ENCODE measurements at regions not wholly inside any gene's neighbourhood (a gene's known extent, or its start where the extent isn't known, plus 50 kb on each side); places are given as distances from the start of the nearest gene placed in this dataset.

- peaks cover 0 to 19% (median 11%) of the 10 kb centered on the region in 8 donors for H3K9me3 ChIP-seq
- no peak overlapping the region for H3K27ac ChIP-seq
- no peaks in the 10 kb centered on the region for H3K4me1 ChIP-seq
- H3K36me3 ChIP-seq = no peaks in the 10 kb centered on the region
- intact Hi-C loops (cut with DNase I; ENCODE audit: low total_unique reads) = no loop called here
- TF ChIP-seq POLR2A (IDR thresholded peaks at IDR 0.05) (no peak), POLR2AphosphoS5 (IDR thresholded peaks at IDR 0.05) (no peak), CTCF (IDR thresholded peaks at IDR 0.05 in 8 of 11, conservative IDR thresholded peaks at IDR 0.05 in 3 of 11) (no peak)
- H3K27me3 ChIP-seq (replicated peaks in 1 of 7) = no peaks in the 10 kb centered on the region
- 2 to 53% (median 47%) methylated on average over 1 of the region's 1 CpG for WGBS, 5 donors
- no peak overlapping the region for H3K4me3 ChIP-seq
- DNase-seq = no peak
Measured at GRCh38 chr3:34569437-34569836, 771.0 kb downstream of the PDCD6IP start.

- intact Hi-C loops (cut with DNase I; ENCODE audit: low total_unique reads) = no loop called here
- Histone ChIP-seq H3K4me1 (no peaks in the 10 kb centered on the region), H3K36me3 (no peaks in the 10 kb centered on the region), H3K27ac (no peak overlapping the region), H3K4me3 (no peak overlapping the region), H3K9me3 (peaks cover 0 to 4% (median 1%) of the 10 kb centered on the region in 8 donors), H3K27me3 (replicated peaks in 1 of 7) (no peaks in the 10 kb centered on the region)
- TF ChIP-seq POLR2AphosphoS5 (IDR thresholded peaks at IDR 0.05) = no peak
- no peak for TF ChIP-seq POLR2A (IDR thresholded peaks at IDR 0.05)
- no peak for TF ChIP-seq CTCF (IDR thresholded peaks at IDR 0.05 in 8 of 11, conservative IDR thresholded peaks at IDR 0.05 in 3 of 11)
- DNase-seq = no peak
- 57 to 80% (median 70%) methylated on average over 4 of the region's 4 CpGs for WGBS, 5 donors
Measured at GRCh38 chr3:34570916-34571705, 772.7 kb downstream of the PDCD6IP start.

- Histone ChIP-seq H3K9me3 (no peaks in the 10 kb centered on the region), H3K36me3 (no peaks in the 10 kb centered on the region), H3K4me3 (no peak overlapping the region), H3K27ac (no peak overlapping the region), H3K27me3 (replicated peaks in 1 of 7) (no peaks in the 10 kb centered on the region), H3K4me1 (no peaks in the 10 kb centered on the region)
- TF ChIP-seq CTCF (IDR thresholded peaks at IDR 0.05 in 8 of 11, conservative IDR thresholded peaks at IDR 0.05 in 3 of 11) = no peak
- no peak for TF ChIP-seq POLR2AphosphoS5 (IDR thresholded peaks at IDR 0.05)
- TF ChIP-seq POLR2A (IDR thresholded peaks at IDR 0.05) = no peak
- intact Hi-C loops (cut with DNase I; ENCODE audit: low total_unique reads) = no loop called here
- no peak for DNase-seq
- WGBS, 5 donors = 86 to 98% (median 97%) methylated on average over 1 of the region's 1 CpG
Measured at GRCh38 chr3:34571714-34572113, 773.3 kb downstream of the PDCD6IP start.

GRCh38 chr3:34575776-34576175, 777.3 kb downstream of the PDCD6IP start:
- Histone ChIP-seq H3K27ac (no peak overlapping the region), H3K27me3 (replicated peaks in 1 of 7) (no peaks in the 10 kb centered on the region), H3K4me3 (no peak overlapping the region), H3K4me1 (no peaks in the 10 kb centered on the region), H3K36me3 (no peaks in the 10 kb centered on the region), H3K9me3 (no peaks in the 10 kb centered on the region)
- intact Hi-C loops (cut with DNase I; ENCODE audit: low total_unique reads) = no loop called here
- 69 to 74% (median 71%) methylated on average over 3 of the region's 3 CpGs for WGBS, 5 donors
- no peak for TF ChIP-seq POLR2AphosphoS5 (IDR thresholded peaks at IDR 0.05)
- no peak for TF ChIP-seq CTCF (IDR thresholded peaks at IDR 0.05 in 8 of 11, conservative IDR thresholded peaks at IDR 0.05 in 3 of 11)
- TF ChIP-seq POLR2A (IDR thresholded peaks at IDR 0.05) = no peak
- DNase-seq = no peak

Data from spleen (tissue), 11 donors.